Tibial artery (tissue), 4 donors: ENCODE measurements at regions not wholly inside any gene's neighbourhood (a gene's known extent, or its start where the extent isn't known, plus 50 kb on each side); places are given as distances from the start of the nearest gene placed in this dataset.
"Not testable (repeated sequence)": the region's sequence is repeated elsewhere in the genome, so short reads cannot be mapped to it uniquely, and the experiment has no call there.

ENCODE experiments used
- DNase-seq, 2 donors: peaks; one replicate each; pipeline ENCODE4 v3.0.0-alpha.2; 2019
- H3K27ac ChIP-seq, 2 donors: fragments of 200-600 bp; sonication (generic) in 1 of 2; 1 replicate in 1 of 2; 2 replicates in 1 of 2; pipeline ENCODE4 v1.5.1; 2018 to 2019; ENCODE audit warnings: mild to moderate bottlenecking in 1 of 2
- H3K27me3 ChIP-seq, 2 donors: fragments of 200-600 bp; sonication (generic) in 1 of 2; one replicate each; pipeline versions ENCODE4 v1.5.1 to v1.6.0; 2016 to 2019
- H3K36me3 ChIP-seq, 3 donors: fragments of 200-600 bp; sonication (generic) in 2 of 3; one replicate each; pipeline ENCODE4 v1.5.1; 2016 to 2019; ENCODE audit warnings: mild to moderate bottlenecking in 2 of 3
- H3K4me1 ChIP-seq, 4 donors: fragments of 200-600 bp; sonication (generic) in 2 of 4; 1 replicate in 3 of 4; 2 replicates in 1 of 4; pipeline ENCODE4 v1.5.1; 2016 to 2019
- H3K4me3 ChIP-seq, 2 donors: fragments of 200-600 bp; sonication (generic) in 1 of 2; 1 replicate in 1 of 2; 2 replicates in 1 of 2; pipeline ENCODE4 v1.5.1; 2018 to 2019; ENCODE audit warnings: mild to moderate bottlenecking in 2 of 2
- H3K9me3 ChIP-seq, 3 donors: fragments of 200-600 bp; sonication (generic) in 1 of 3; one replicate each; pipeline ENCODE4 v1.5.1; 2016 to 2019
- CTCF ChIP-seq, 2 experiments: fragments of 200-600 bp in 1 of 2; fragments of 450-650 bp in 1 of 2; IDR thresholded peaks; one replicate each; pipeline ENCODE4 v1.5.1; 2017 to 2019; ENCODE audit warnings: antibody characterized with exemption in 2 of 2, mild to moderate bottlenecking in 1 of 2, moderate library complexity in 1 of 2
- intact Hi-C: fragments of 100-400 bp; cut with DNase I; formaldehyde crosslinking; loops from one replicate; pipeline ENCODE4 v1.15.0; 2023; ENCODE audit warnings: low total_unique reads

GRCh38 chr3:147518465-147518864 is 109.3 kb downstream of the ZIC1 start:
- Histone ChIP-seq H3K9me3 (no peaks in the 10 kb centered on the region), H3K36me3 (no peaks in the 10 kb centered on the region), H3K4me3 (no peak overlapping the region), H3K4me1 (no peaks in the 10 kb centered on the region), H3K27me3 (no peaks in the 10 kb centered on the region), H3K27ac (no peak overlapping the region)
- TF ChIP-seq CTCF (IDR thresholded peaks at IDR 0.05) = no peak
- intact Hi-C loops = no loop called here
- no peak for DNase-seq

GRCh38 chr3:147521646-147522045 is 112.5 kb downstream of the ZIC1 start:
- no peaks in the 10 kb centered on the region for H3K27me3 ChIP-seq
- DNase-seq = no peak
- no peak overlapping the region for H3K4me3 ChIP-seq
- no peaks in the 10 kb centered on the region for H3K4me1 ChIP-seq
- no peak overlapping the region for H3K27ac ChIP-seq
- TF ChIP-seq CTCF (IDR thresholded peaks at IDR 0.05) = no peak
- H3K36me3 ChIP-seq = no peaks in the 10 kb centered on the region
- peaks cover 0 to under 1% (median 0%) of the 10 kb centered on the region in 3 donors for H3K9me3 ChIP-seq
- intact Hi-C loops = no loop called here

- H3K27ac ChIP-seq, H3K36me3 ChIP-seq, H3K4me3 ChIP-seq, DNase-seq, H3K4me1 ChIP-seq, intact Hi-C loops, H3K27me3 ChIP-seq: not testable (repeated sequence)
- peaks cover 0 to 11% (median 7%) of the 10 kb centered on the region in 3 donors for H3K9me3 ChIP-seq
Measured at GRCh38 chr3:147522780-147523179, 113.6 kb downstream of the ZIC1 start.

- no peak for DNase-seq
- H3K4me3 ChIP-seq = no peak overlapping the region
- H3K27me3 ChIP-seq = no peaks in the 10 kb centered on the region
- no peaks in the 10 kb centered on the region for H3K4me1 ChIP-seq
- no peak for TF ChIP-seq CTCF (IDR thresholded peaks at IDR 0.05)
- no peak overlapping the region for H3K27ac ChIP-seq
- intact Hi-C loops = no loop called here
- H3K9me3 ChIP-seq = peaks cover 0 to 14% (median 7%) of the 10 kb centered on the region in 3 donors
- H3K36me3 ChIP-seq = no peaks in the 10 kb centered on the region
Measured at GRCh38 chr3:147529551-147529950, 120.4 kb downstream of the ZIC1 start.

DNA sequence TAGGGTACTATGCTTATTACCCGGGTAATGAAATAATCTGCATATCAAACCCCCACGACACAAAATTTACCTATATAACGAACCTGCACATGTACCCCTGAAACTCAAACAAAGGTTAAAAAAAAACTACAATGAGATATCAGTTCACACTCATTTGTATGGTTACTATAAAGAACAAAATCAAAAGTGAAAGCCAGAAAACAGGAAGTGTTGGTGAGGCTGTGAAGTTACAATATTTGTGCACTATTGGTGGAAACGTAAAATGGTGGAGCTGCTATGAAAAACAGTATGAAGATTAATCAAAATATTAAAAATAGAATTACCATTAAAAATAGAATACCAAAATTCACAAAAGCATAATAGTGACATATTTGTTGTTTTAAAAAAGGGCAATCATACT is 128.9 kb downstream of the ZIC1 start:
- H3K27me3 ChIP-seq = no peaks in the 10 kb centered on the region
- intact Hi-C loops = no loop called here

DNA sequence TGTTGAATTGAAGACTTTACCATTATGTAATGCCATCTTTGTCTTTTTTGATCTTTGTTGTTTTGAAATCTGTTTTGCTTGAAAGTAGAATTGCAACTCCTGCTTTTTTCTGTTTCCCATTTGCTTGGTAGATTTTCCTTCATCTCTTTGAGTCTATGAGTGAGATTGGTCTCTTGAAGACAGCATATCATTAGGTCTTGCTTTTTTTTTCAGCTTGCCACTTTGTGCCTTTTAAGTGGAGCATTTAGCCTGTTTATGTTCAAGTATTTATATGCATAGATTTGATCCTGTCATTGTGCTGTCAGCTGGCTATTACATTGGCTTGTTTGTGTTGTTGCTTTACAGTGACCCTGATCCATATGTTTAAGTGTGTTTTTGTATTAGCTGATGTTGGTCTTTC is 131.8 kb downstream of the ZIC1 start:
- no peak overlapping the region for H3K4me3 ChIP-seq
- H3K36me3 ChIP-seq = no peaks in the 10 kb centered on the region
- no peak for DNase-seq
- no peaks in the 10 kb centered on the region for H3K4me1 ChIP-seq
- no peak overlapping the region for H3K27ac ChIP-seq
- H3K27me3 ChIP-seq = no peaks in the 10 kb centered on the region
- intact Hi-C loops = no loop called here
- peaks cover 0 to 23% (median 0%) of the 10 kb centered on the region in 3 donors for H3K9me3 ChIP-seq
- no peak for TF ChIP-seq CTCF (IDR thresholded peaks at IDR 0.05)

More for the DNA sequence above, 128.9 kb downstream of the ZIC1 start:
- no peak overlapping the region for H3K4me3 ChIP-seq
- H3K27ac ChIP-seq = no peak overlapping the region
- no peak for DNase-seq
- no peaks in the 10 kb centered on the region for H3K4me1 ChIP-seq
- no peak for TF ChIP-seq CTCF (IDR thresholded peaks at IDR 0.05)
- peaks cover 0 to 23% (median 0%) of the 10 kb centered on the region in 3 donors for H3K9me3 ChIP-seq
- no peaks in the 10 kb centered on the region for H3K36me3 ChIP-seq
